ENCODE measurements at regions not wholly inside any gene's neighbourhood (a gene's known extent, or its start where the extent isn't known, plus 50 kb on each side); places are given as distances from the start of the nearest gene placed in this dataset.

- Histone ChIP-seq H3K36me3 (ENCODE audit: control insufficient read depth, insufficient read depth, low read length) (no peaks in the 10 kb centered on the region), H3K18ac (ENCODE audit: low read depth, low read length) (no peak overlapping the region), H2AK5ac (ENCODE audit: low read depth, low read length) (no peak overlapping the region), H3K79me1 (ENCODE audit: low read depth in 1 of 2, low read length in 2 of 2) (no peaks in the 10 kb centered on the region), H3K9me1 (ENCODE audit: insufficient read depth, low read length) (no peaks in the 10 kb centered on the region), H3K23ac (ENCODE audit: low read depth, low read length) (no peak overlapping the region), H2BK15ac (ENCODE audit: low read depth, low read length) (no peak overlapping the region), H2BK5ac (ENCODE audit: low read depth, low read length, poor library complexity, severe bottlenecking) (no peak overlapping the region), H4K5ac (ENCODE audit: low read depth, low read length) (no peak overlapping the region), H4K8ac (ENCODE audit: low read depth in 2 of 2, low read length in 2 of 2) (no peak overlapping the region), H3K27me3 (ENCODE audit: control insufficient read depth, insufficient read depth, low read length) (peaks cover 18% of the 10 kb centered on the region), H2AK9ac (replicated peaks; ENCODE audit: low read depth, low read length, poor library complexity) (no peak overlapping the region), H3K4me2 (ENCODE audit: low read depth, low read length) (no peak overlapping the region), H2BK120ac (ENCODE audit: low read depth, low read length) (no peak overlapping the region), H3K14ac (replicated peaks; ENCODE audit: low read depth, low read length) (no peak overlapping the region), H3K4ac (ENCODE audit: low read depth, low read length) (no peak overlapping the region), H2AFZ (replicated peaks; ENCODE audit: low read length, poor library complexity) (no peak overlapping the region), H2BK20ac (ENCODE audit: low read depth, low read length) (no peak overlapping the region), H3K56ac (ENCODE audit: extremely low read depth, insufficient read depth, low read length) (no peak overlapping the region), H3K27ac (ENCODE audit: insufficient read depth, low read length) (no peak overlapping the region), H4K91ac (ENCODE audit: insufficient read depth, low read depth, low read length) (no peak overlapping the region), H3K9ac (ENCODE audit: low read depth, low read length) (no peak overlapping the region), H3K4me1 (ENCODE audit: control insufficient read depth, insufficient read depth, low read length) (no peaks in the 10 kb centered on the region), H4K20me1 (ENCODE audit: insufficient read depth, low read length) (no peaks in the 10 kb centered on the region), H3K4me3 (ENCODE audit: insufficient read depth, low read depth, low read length) (no peak overlapping the region), H3K9me3 (ENCODE audit: control insufficient read depth, insufficient read depth, low read length) (no peaks in the 10 kb centered on the region)
- in situ Hi-C loops (cut with MboI; ENCODE audit: low sequenced_read_pairs): no loop called here
- no peak for ATAC-seq (ENCODE audit: low read depth)
- BruUV-seq (replicated peaks): no TSS peak
- TF ChIP-seq RAD21 (IDR thresholded peaks at IDR 0.05; ENCODE audit: low read length): no peak
- TF ChIP-seq RCOR1 (IDR thresholded peaks at IDR 0.05; ENCODE audit: insufficient replicate concordance, low read length): no peak
- no peak for TF ChIP-seq CHD1 (IDR thresholded peaks at IDR 0.05; ENCODE audit: low read depth, low read length)
- TF ChIP-seq ELK1 (IDR thresholded peaks at IDR 0.05; ENCODE audit: borderline replicate concordance, low read depth, low read length): no peak
- TF ChIP-seq MAZ (IDR thresholded peaks at IDR 0.05; ENCODE audit: borderline replicate concordance, low read depth, low read length): no peak
- TF ChIP-seq POLR2A (IDR thresholded peaks at IDR 0.05; ENCODE audit: low read depth, low read length): no peak
- no peak for TF ChIP-seq NFE2L2 (IDR thresholded peaks at IDR 0.05; ENCODE audit: low read depth, low read length)
- no peak for TF ChIP-seq MAFK (IDR thresholded peaks at IDR 0.05; ENCODE audit: low read depth, low read length)
- intact Hi-C loops (cut with micrococcal nuclease): no loop called here
- DNase-seq: no peak
- CTCF ChIA-PET: interaction anchor here (0.6 kb wide), 1 partner anchor 28 kb away, joined by 3 read pairs; no protein-coding TSS in a partner anchor
- dilution Hi-C loops (cut with HindIII; ENCODE audit: low sequenced_read_pairs, unreplicated experiment): no loop called here
- no CpG with 5 or more reads among the region's 4 CpGs for WGBS, 2 experiments (ENCODE audit: extremely low coverage in 2 of 2, insufficient read length in 1 of 2)
- POLR2A ChIA-PET (ENCODE audit: unreplicated experiment): interaction anchor here (0.6 kb wide), 1 partner anchor 8 kb away, joined by 3 read pairs; no protein-coding TSS in a partner anchor
These were observed 115.5 kb upstream of the KLF4 start for GRCh38 chr9:107605041-107605440.
